SK-N-MC (cell line): ENCODE measurements at regions not wholly inside any gene's neighbourhood (a gene's known extent, or its start where the extent isn't known, plus 50 kb on each side); places are given as distances from the start of the nearest gene placed in this dataset.

Experiments used
- DNase-seq: peaks from one replicate; pipeline ENCODE4 v3.0.0-alpha.2; 2011; ENCODE audit warnings: low read depth, low spot score
- H3K27ac ChIP-seq: fragments of 200-600 bp; sonication (generic); 2 replicates; pipeline ENCODE4 v1.5.1; 2016; ENCODE audit warnings: mixed run types
- H3K36me3 ChIP-seq: fragments of 200-600 bp; sonication (generic); 2 replicates; pipeline ENCODE4 v1.6.1; 2017; ENCODE audit warnings: antibody characterized with exemption, low read length, mixed read lengths; ENCODE audit not compliant: insufficient read depth
- H3K4me3 ChIP-seq: fragments of 200-600 bp; sonication (generic); 2 replicates; pipeline ENCODE4 v1.5.1; 2016
- H3K9ac ChIP-seq: fragments of 200-600 bp; sonication (generic); 2 replicates; pipeline ENCODE4 v1.8.0; 2017; ENCODE audit warnings: mixed run types, mixed read lengths; ENCODE audit not compliant: insufficient read length
- H3K9me3 ChIP-seq: fragments of 200-600 bp; sonication (generic); 2 replicates; pipeline ENCODE4 v1.6.1; 2017; ENCODE audit warnings: low read depth, mild to moderate bottlenecking, antibody characterized with exemption, low read length, moderate library complexity, mixed read lengths
- EZH2 ChIP-seq: fragments of 200-600 bp; sonication (generic); IDR thresholded peaks from one replicate; pipeline ENCODE4 v1.6.1; 2017; ENCODE audit warnings: antibody characterized with exemption
- FOXP2 ChIP-seq: optimal IDR thresholded peaks from 2 replicates; pipeline ENCODE3; 2011; ENCODE audit warnings: mild to moderate bottlenecking, moderate library complexity; ENCODE audit not compliant: insufficient read depth; ENCODE audit errors: extremely low read length, control extremely low read depth
- POLR2AphosphoS5 ChIP-seq: IDR thresholded peaks from 2 replicates; pipeline ENCODE4 v1.6.1; 2012; ENCODE audit warnings: mild to moderate bottlenecking, low read depth, low read length, borderline replicate concordance

GRCh38 chr6:7047966-7048365 is 59.8 kb upstream of the RREB1 start:
- Histone ChIP-seq H3K4me3 (peak overlapping the region; percentile 70), H3K9ac (peak overlapping the region; percentile 70), H3K9me3 (no peaks in the 10 kb centered on the region), H3K36me3 (no peaks in the 10 kb centered on the region), H3K27ac (peak overlapping the region; percentile 99)
- no peak for DNase-seq
- no peak for TF ChIP-seq FOXP2
- peak; percentile 61; the same call in 1 of the 2 replicates for TF ChIP-seq POLR2AphosphoS5
- no peak for TF ChIP-seq EZH2

DNA sequence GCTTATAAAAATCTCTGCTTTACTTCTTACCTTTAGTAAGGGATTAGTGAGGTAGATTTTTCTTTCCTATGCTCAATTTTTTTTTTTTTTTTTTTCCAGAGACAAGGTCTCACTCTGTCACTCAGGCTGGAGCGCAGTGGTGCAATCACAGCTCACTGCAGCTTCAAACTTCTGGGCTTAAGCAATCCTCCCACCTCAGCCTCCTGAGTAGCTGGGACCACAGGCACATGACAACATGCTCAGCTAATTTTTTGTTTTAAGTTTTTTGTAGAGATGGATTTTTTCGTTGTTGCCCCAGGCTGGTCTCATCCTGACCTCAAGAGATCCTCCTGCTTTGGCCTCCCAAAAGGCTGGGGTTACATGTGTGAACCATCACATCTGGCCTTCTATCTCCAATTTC is 58.9 kb upstream of the RREB1 start:
- Histone ChIP-seq H3K9me3 (no peaks in the 10 kb centered on the region), H3K4me3 (no peak overlapping the region; the same call in 1 of the 2 replicates), H3K27ac (peak overlapping the region; percentile 99), H3K36me3 (no peaks in the 10 kb centered on the region), H3K9ac (no peak overlapping the region)
- no peak for DNase-seq
- no peak for TF ChIP-seq POLR2AphosphoS5
- TF ChIP-seq EZH2: no peak
- TF ChIP-seq FOXP2: no peak

DNA sequence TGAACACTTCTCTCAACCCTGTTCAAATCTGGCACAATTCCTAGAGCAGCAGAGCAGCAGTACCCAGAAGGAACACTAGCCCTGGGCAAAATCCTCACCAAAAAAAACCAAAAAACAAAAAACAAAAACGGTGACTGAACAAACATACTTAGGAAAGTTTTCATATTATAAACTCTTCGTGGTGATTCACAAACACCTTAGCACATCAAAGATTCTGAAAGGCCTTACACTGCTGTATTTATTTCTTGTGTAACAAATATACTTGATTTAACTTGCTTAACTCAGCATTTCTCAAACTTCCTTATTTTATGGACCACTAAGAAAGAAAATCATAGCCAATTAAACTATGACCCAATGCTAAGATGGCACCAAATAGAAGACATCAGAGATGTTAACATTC is 57.8 kb upstream of the RREB1 start:
- DNase-seq: no peak
- H3K36me3 ChIP-seq: no peaks in the 10 kb centered on the region
- no peaks in the 10 kb centered on the region for H3K9me3 ChIP-seq
- peak overlapping the region; percentile 96 for H3K4me3 ChIP-seq
- H3K27ac ChIP-seq: peak overlapping the region; percentile 99
- H3K9ac ChIP-seq: peak overlapping the region; percentile 86
- no peak for TF ChIP-seq EZH2
- TF ChIP-seq FOXP2: no peak
- no peak for TF ChIP-seq POLR2AphosphoS5

DNA sequence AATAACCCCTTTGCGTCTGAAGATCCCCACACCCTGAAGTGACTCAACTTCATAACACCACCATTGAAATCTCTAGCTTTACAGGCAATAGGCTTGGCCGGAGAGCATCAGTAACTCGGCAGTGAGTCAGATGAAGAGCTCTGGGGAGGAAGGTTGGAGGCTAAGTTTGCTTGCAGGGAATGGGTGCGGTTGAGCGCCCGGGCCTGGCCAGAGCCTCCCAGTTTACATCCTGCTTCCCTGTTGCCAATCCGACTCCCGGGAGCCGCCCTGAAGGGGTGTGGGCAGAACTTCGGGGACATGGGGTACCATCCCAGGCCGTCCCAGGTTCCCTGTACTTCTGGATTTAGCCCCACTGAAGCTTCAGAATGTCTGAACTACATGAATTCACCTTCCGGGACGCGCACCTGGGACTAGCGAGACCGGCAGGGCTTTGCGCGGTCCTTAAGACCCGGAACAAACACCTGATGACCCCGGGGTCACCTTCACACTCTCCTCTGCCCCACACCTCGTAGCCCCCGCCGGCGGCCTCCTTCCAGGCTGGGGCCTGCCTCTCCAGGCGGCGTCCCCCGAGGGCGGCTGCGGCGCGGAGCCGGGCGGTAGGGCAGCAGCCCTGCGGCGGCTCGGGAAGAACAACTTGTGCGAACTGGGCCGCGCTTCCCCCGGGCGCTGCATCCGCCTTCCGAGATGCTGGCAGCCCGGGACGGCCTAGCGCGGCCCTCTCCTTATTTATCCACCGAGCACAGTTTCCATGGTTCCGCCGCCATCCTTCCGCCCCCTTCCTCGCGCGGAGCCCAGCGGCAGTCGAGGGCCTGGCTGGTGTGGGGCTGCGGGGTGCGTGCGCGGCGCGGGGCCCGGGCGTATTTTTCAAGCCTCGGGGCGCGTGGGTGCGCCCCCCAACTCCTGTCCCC is 56.6 kb upstream of the RREB1 start:
- peak overlapping the region; percentile 86 for H3K9ac ChIP-seq
- TF ChIP-seq POLR2AphosphoS5 (no peak), FOXP2 (no peak), EZH2 (no peak)
- peak overlapping the region; percentile 99 for H3K27ac ChIP-seq
- no peaks in the 10 kb centered on the region for H3K36me3 ChIP-seq
- no peak for DNase-seq
- H3K4me3 ChIP-seq: peak overlapping the region; percentile 96
- H3K9me3 ChIP-seq: no peaks in the 10 kb centered on the region

- H3K9me3 ChIP-seq: no peaks in the 10 kb centered on the region
- H3K9ac ChIP-seq: peak overlapping the region; percentile 86
- H3K36me3 ChIP-seq: no peaks in the 10 kb centered on the region
- peak overlapping the region; percentile 96 for H3K4me3 ChIP-seq
- H3K27ac ChIP-seq: peak overlapping the region; percentile 99
- DNase-seq: no peak
- TF ChIP-seq EZH2: no peak
- no peak for TF ChIP-seq FOXP2
- TF ChIP-seq POLR2AphosphoS5: no peak
Observed at GRCh38 chr6:7051780-7052442, 55.9 kb upstream of the RREB1 start.

GRCh38 chr6:7052443-7053011 is 55.2 kb upstream of the RREB1 start:
- Histone ChIP-seq H3K4me3 (peak overlapping the region; percentile 96), H3K36me3 (no peaks in the 10 kb centered on the region), H3K9me3 (no peaks in the 10 kb centered on the region), H3K9ac (peak overlapping the region; percentile 71), H3K27ac (peak overlapping the region; percentile 99)
- DNase-seq: no peak
- TF ChIP-seq FOXP2: no peak
- no peak for TF ChIP-seq EZH2
- peak; percentile 36 for TF ChIP-seq POLR2AphosphoS5

DNA sequence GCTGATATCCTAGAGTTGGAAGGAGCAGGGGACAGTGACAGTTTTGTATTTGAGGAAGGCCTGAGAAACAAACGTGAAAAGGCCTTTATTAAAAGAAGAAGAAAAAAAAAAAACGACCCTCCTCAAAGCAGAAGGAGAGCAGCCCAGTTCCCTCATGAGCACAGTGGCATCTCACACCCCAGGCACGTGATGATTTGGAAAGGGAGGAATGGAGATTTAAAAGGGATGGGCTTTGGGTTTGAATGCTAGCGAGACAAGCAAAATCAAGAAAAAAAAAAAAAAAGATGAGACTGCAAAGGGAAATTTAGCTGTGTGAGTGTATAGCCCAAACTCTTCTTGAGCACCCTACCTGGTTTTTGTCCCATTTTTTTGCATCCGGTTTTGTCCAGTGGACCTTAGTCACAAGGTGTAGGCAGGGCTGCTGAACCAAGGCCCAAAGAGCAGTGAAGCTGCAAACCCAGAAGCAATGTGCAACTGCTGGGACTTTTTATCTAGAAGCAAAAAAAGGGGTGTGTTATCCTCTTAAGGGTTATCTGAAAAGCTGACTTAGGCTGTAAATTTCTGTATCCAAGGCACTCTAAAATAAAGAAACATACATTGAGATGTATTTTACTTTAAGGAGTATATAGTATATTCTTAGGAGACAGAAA is 54.5 kb upstream of the RREB1 start:
- no peaks in the 10 kb centered on the region for H3K9me3 ChIP-seq
- H3K4me3 ChIP-seq: peak overlapping the region; percentile 96
- H3K27ac ChIP-seq: peak overlapping the region; percentile 99
- TF ChIP-seq POLR2AphosphoS5: no peak
- no peak for TF ChIP-seq FOXP2
- TF ChIP-seq EZH2: no peak
- no peaks in the 10 kb centered on the region for H3K36me3 ChIP-seq
- no peak for DNase-seq
- H3K9ac ChIP-seq: peak overlapping the region; percentile 71
